ENCODE measurements at regions not wholly inside any gene's neighbourhood (a gene's known extent, or its start where the extent isn't known, plus 50 kb on each side); places are given as distances from the start of the nearest gene placed in this dataset.

DNA sequence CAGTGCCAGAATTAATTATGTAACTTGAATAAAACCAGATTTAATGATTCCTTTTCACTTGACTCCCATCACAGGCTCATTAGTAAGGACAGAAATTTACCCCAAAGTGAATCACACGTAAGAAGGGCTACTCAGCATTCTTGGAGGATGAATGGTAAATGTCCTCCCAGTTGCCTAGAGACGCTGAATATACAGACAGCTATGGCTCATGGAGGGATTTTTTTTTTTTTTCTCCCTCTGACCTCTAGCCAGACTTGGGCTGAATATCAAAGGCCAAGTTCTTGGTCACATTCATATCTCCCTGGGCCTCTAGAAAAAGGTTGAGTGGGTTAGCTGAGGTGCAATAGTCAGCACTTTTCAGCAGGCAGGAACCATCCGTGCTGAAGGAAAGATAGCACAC lies 77.5 kb downstream of the PHLDA1 start:
- TF ChIP-seq, protein P1, sequence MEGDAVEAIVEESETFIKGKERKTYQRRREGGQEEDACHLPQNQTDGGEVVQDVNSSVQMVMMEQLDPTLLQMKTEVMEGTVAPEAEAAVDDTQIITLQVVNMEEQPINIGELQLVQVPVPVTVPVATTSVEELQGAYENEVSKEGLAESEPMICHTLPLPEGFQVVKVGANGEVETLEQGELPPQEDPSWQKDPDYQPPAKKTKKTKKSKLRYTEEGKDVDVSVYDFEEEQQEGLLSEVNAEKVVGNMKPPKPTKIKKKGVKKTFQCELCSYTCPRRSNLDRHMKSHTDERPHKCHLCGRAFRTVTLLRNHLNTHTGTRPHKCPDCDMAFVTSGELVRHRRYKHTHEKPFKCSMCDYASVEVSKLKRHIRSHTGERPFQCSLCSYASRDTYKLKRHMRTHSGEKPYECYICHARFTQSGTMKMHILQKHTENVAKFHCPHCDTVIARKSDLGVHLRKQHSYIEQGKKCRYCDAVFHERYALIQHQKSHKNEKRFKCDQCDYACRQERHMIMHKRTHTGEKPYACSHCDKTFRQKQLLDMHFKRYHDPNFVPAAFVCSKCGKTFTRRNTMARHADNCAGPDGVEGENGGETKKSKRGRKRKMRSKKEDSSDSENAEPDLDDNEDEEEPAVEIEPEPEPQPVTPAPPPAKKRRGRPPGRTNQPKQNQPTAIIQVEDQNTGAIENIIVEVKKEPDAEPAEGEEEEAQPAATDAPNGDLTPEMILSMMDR (IDR thresholded peaks at IDR 0.05), result no peak
- no peak for DNase-seq (ENCODE audit: low spot score)
- no peak overlapping the region for H3K4me3 ChIP-seq
- no peak overlapping the region for H3K27ac ChIP-seq

DNA sequence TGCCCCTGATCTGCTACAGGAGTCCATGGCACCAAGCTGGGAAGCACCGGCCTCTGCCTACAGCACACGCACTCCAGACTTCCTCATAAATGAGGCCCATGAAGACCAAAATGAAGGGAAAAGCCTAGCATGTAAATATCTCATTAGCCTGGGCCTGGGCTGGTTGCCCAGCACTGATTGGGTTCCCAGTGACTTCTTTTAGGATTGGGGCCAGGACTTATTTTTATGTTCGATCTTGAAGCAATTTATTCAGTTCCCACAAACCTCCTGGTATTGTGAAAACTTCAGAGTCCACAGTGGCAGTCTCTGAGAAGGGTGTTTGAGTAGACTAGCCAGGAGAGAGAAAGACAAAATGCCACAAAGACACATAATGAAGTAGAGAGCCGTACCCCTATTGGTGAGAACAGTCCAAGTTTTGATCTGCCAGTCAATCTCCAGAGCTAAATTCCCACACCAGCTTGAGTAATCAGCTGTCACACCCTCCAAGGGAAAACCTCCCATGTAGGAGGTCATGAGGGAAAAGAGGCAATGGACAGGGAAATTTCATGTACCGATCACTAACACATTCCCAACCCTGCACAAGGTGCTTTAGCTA lies 78.2 kb downstream of the PHLDA1 start:
- TF ChIP-seq, protein P1 (IDR thresholded peaks at IDR 0.05), result no peak
- peak overlapping the region in 1 of 2 donors; percentile 12 for H3K27ac ChIP-seq
- H3K4me3 ChIP-seq, result no peak overlapping the region
- DNase-seq (ENCODE audit: low spot score), result no peak

DNA sequence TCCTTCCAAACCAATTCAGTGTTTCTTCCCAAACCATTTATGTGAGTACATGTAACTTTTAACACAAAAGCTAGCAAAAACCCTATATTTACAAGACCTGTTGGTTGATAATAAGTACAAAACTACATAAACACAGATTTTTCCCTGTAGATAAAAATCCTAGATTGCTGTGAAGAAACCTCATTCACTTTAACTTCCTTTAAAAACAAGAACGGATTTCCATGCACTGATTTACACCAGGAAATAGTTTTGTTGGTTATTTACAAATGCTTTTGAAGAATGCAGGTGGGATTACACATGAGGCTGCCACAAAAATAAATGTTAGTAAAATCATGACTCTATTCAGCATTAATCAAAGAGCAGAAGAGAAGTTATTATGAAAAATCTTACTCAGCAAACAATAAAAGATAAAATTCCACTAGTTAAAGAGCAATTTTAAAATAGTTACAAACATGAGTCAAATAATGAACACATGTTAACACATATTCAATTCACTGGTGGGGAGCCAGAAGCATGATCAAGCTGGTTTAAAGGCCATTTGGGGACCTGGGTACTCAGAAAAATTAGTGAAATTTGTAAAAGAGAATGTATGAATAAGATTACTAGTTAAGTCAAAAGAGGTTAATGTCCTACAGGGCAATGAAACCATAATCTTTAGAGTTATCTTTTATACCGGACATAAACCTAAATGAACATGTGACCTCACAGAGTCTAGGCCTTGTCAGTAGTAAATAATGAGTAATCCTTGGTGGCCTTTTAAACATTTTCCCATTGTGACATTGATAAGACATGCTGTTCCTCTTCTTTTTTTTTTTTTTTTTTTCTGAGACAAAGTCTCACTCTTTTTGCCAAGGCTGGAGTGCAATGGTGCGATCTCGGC lies 79.9 kb downstream of the PHLDA1 start:
- TF ChIP-seq, protein P1 (IDR thresholded peaks at IDR 0.05), result no peak
- no peak for DNase-seq (ENCODE audit: low spot score)
- Histone ChIP-seq H3K27ac (no peak overlapping the region), H3K4me3 (no peak overlapping the region)

DNA sequence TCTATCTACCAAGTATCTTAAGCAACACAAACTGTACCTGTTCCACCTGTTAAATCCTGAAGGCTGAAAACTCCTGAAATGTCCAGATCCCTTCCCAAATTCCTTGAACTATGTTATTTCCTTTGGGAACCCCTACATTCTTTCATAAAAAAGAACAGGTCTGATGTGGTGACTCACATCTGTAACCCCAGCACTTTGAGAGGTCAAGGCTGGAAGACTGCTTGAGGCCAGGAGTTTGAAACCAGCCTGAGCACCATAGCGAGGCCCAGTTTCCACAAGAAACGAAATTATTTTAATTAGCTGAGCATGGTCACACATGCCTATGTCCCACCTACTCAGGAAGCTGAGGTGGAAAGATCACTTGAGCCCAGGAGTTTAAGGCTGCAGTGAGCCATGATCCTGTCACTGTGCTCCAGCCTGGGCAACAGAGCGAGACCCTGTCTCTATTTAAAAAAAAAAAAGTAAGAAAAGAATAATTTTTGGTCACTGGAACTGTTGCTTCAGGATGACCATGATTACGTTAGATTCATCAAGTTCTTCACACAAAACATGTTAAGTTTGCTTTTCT lies 84.3 kb downstream of the PHLDA1 start:
- no peak for DNase-seq (ENCODE audit: low spot score)
- TF ChIP-seq, protein P1 (IDR thresholded peaks at IDR 0.05), result no peak
- Histone ChIP-seq H3K27ac (no peak overlapping the region), H3K4me3 (no peak overlapping the region)

DNA sequence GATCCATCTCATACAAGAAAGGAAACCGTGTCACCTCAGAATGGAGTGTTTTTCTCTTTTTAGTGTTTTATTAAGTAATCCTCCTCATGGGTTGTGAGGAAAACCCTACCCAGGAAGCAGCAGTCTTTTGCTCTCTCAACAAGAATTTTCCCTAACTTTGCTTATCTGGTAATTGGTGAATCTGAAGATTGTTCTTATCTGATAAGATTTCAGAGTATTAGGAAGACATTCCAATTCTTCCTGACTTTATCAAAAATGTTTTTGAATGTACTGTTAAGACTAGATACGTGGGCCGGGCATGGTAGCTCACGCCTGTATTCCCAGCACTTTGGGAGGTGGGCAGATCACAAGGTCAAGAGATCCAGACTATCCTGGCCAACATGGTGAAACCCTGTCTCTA lies 86.0 kb downstream of the PHLDA1 start:
- H3K27ac ChIP-seq, result no peak overlapping the region
- H3K4me3 ChIP-seq, result no peak overlapping the region
- TF ChIP-seq, protein P1 (IDR thresholded peaks at IDR 0.05), result no peak
- DNase-seq (ENCODE audit: low spot score), result no peak

DNA sequence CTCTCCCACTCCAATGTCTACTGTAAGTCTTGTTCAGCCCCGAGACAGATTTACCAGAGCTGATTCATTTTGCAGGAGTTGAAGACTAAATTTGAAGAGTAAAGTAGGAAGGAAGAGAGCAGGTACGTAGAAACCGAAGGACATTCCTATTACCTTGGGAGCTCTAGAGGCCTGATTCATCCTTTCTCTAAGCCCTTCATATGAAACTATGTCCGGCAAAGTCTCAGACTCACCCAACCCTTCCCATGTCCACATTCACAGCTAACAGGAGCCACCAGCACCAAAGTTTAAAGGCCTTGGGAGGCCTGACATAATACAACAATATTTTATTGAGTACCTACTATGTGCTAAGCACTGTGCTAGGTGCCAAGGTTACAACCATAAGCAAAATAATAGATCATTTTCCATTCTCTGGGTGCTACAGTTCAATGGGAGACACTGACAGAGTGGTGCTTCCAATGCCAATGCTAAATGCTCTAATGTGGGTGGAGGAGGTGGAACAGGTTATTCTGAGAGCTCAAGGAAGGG lies 86.6 kb downstream of the PHLDA1 start:
- TF ChIP-seq, protein P1 (IDR thresholded peaks at IDR 0.05), result no peak
- no peak for DNase-seq (ENCODE audit: low spot score)
- peak overlapping the region in 1 of 2 donors; percentile 82 for H3K27ac ChIP-seq
- H3K4me3 ChIP-seq, result no peak overlapping the region

Data from coronary artery (tissue), 2 donors.